SIG-M5 treated with dmso at 0.1 percent for 504 hours (cell line): ENCODE measurements at regions not wholly inside any gene's neighbourhood (a gene's known extent, or its start where the extent isn't known, plus 50 kb on each side); places are given as distances from the start of the nearest gene placed in this dataset.

Experiments used
- DNase-seq: peaks from one replicate; lab custom pipeline; 2025; ENCODE audit not compliant: unreplicated experiment; lab: John Stamatoyannopoulos, UW

GRCh38 chr4:81833576-81833975 is 361.9 kb upstream of the RASGEF1B start:
- no peak for DNase-seq

GRCh38 chr4:81828991-81829390 is 357.3 kb upstream of the RASGEF1B start:
- no peak for DNase-seq

GRCh38 chr4:81827577-81828202 is 356.0 kb upstream of the RASGEF1B start:
- DNase-seq, result no peak

- no peak for DNase-seq
Measured at GRCh38 chr4:81826817-81827424, 355.2 kb upstream of the RASGEF1B start.

GRCh38 chr4:81826335-81826734 is 354.6 kb upstream of the RASGEF1B start:
- no peak for DNase-seq

- DNase-seq, result no peak
Measured at GRCh38 chr4:81818385-81818920, 346.7 kb upstream of the RASGEF1B start.

- DNase-seq, result no peak
Measured at GRCh38 chr4:81816031-81816761, 344.5 kb upstream of the RASGEF1B start.

GRCh38 chr4:81814987-81815541 is 343.4 kb upstream of the RASGEF1B start:
- DNase-seq, result no peak

GRCh38 chr4:81811562-81812293 is 340.0 kb upstream of the RASGEF1B start:
- no peak for DNase-seq

GRCh38 chr4:81808011-81808672 is 336.4 kb upstream of the RASGEF1B start:
- DNase-seq, result no peak

- no peak for DNase-seq
Measured at GRCh38 chr4:81807386-81807785, 335.7 kb upstream of the RASGEF1B start.

- no peak for DNase-seq
Measured at GRCh38 chr4:81806485-81806884, 334.8 kb upstream of the RASGEF1B start.

GRCh38 chr4:81804849-81805248 is 333.1 kb upstream of the RASGEF1B start:
- DNase-seq, result no peak

- no peak for DNase-seq
Measured at GRCh38 chr4:81802285-81802846, 330.7 kb upstream of the RASGEF1B start.

- no peak for DNase-seq
Measured at GRCh38 chr4:81799371-81799770, 327.7 kb upstream of the RASGEF1B start.

GRCh38 chr4:81796790-81797528 is 325.3 kb upstream of the RASGEF1B start:
- no peak for DNase-seq

GRCh38 chr4:81792521-81792920 is 320.8 kb upstream of the RASGEF1B start:
- no peak for DNase-seq

- DNase-seq, result no peak
Measured at GRCh38 chr4:81790477-81790876, 318.8 kb upstream of the RASGEF1B start.

GRCh38 chr4:81789741-81790399 is 318.2 kb upstream of the RASGEF1B start:
- no peak for DNase-seq
